GM18505 (cell line): ENCODE measurements at regions not wholly inside any gene's neighbourhood (a gene's known extent, or its start where the extent isn't known, plus 50 kb on each side); places are given as distances from the start of the nearest gene placed in this dataset.

Source experiments
- ATAC-seq: cut with Tn5 transposase; IDR thresholded peaks from one replicate; pipeline ENCODE4 v1.9.1; 2021; ENCODE audit not compliant: unreplicated experiment
- POLR2A ChIP-seq: IDR thresholded peaks from 4 replicates; pipeline ENCODE4 v1.6.1; 2011; ENCODE audit warnings: borderline replicate concordance; ENCODE audit not compliant: insufficient read depth, insufficient read length; ENCODE audit errors: extremely low read depth

GRCh38 chr13:66071608-66072007 is 1158.5 kb downstream of the PCDH9 start:
- ATAC-seq: no peak
- no peak for TF ChIP-seq POLR2A

GRCh38 chr13:66071029-66071428 is 1159.1 kb downstream of the PCDH9 start:
- TF ChIP-seq POLR2A: no peak
- ATAC-seq: no peak

- no peak for TF ChIP-seq POLR2A
- ATAC-seq: no peak
Measured at GRCh38 chr13:66069570-66069969, 1160.6 kb downstream of the PCDH9 start.

- no peak for ATAC-seq
- no peak for TF ChIP-seq POLR2A
Measured at GRCh38 chr13:66068683-66069082, 1161.5 kb downstream of the PCDH9 start.

- ATAC-seq: no peak
- TF ChIP-seq POLR2A: no peak
Measured at GRCh38 chr13:66048888-66049287, 1181.2 kb downstream of the PCDH9 start.

- no peak for ATAC-seq
- TF ChIP-seq POLR2A: no peak
Measured at GRCh38 chr13:66040506-66040905, 1189.6 kb downstream of the PCDH9 start.

- ATAC-seq: no peak
- no peak for TF ChIP-seq POLR2A
Measured at GRCh38 chr13:66037096-66037495, 1193.0 kb downstream of the PCDH9 start.

- ATAC-seq: no peak
- TF ChIP-seq POLR2A: no peak
Measured at GRCh38 chr13:66036636-66037035, 1193.5 kb downstream of the PCDH9 start.

- no peak for ATAC-seq
- no peak for TF ChIP-seq POLR2A
Measured at GRCh38 chr13:66036024-66036614, 1194.0 kb downstream of the PCDH9 start.

- TF ChIP-seq POLR2A: no peak
- ATAC-seq: no peak
Measured at GRCh38 chr13:66033924-66034323, 1196.2 kb downstream of the PCDH9 start.

- ATAC-seq: no peak
- no peak for TF ChIP-seq POLR2A
Measured at GRCh38 chr13:66021846-66022245, 1208.3 kb downstream of the PCDH9 start.

GRCh38 chr13:66014771-66015170 is 1215.4 kb downstream of the PCDH9 start:
- ATAC-seq: no peak
- TF ChIP-seq POLR2A: no peak

GRCh38 chr13:66009241-66009640 is 1220.9 kb downstream of the PCDH9 start:
- TF ChIP-seq POLR2A: no peak
- no peak for ATAC-seq

- no peak for TF ChIP-seq POLR2A
- ATAC-seq: no peak
Measured at GRCh38 chr13:66003558-66003957, 1226.6 kb downstream of the PCDH9 start.

GRCh38 chr13:66001140-66001539 is 1229.0 kb downstream of the PCDH9 start:
- ATAC-seq: no peak
- no peak for TF ChIP-seq POLR2A
